ENCODE measurements at regions not wholly inside any gene's neighbourhood (a gene's known extent, or its start where the extent isn't known, plus 50 kb on each side); places are given as distances from the start of the nearest gene placed in this dataset.

GRCh38 chr1:219988387-219988786 lies 57.9 kb downstream of the EPRS1 start:
- Histone ChIP-seq H3K79me2 (ENCODE audit: insufficient read depth, low read depth, low read length) (no peaks in the 10 kb centered on the region), H3K4me3 (ENCODE audit: low read depth, low read length, poor library complexity, severe bottlenecking) (no peak overlapping the region), H4K20me1 (ENCODE audit: insufficient read depth, low read length) (no peaks in the 10 kb centered on the region), H3K9me2 (ENCODE audit: insufficient read depth, low read length) (no peaks in the 10 kb centered on the region), H3K4me1 (ENCODE audit: insufficient read depth, low read length, poor library complexity, severe bottlenecking) (no peaks in the 10 kb centered on the region), H3K9me3 (ENCODE audit: low read length) (no peaks in the 10 kb centered on the region), H2AFZ (ENCODE audit: low read length) (no peak overlapping the region), H3K36me3 (ENCODE audit: insufficient read depth, low read length) (peaks cover 93% of the 10 kb centered on the region), H3K4me2 (ENCODE audit: low read length) (no peak overlapping the region), H3K27ac (ENCODE audit: low read depth, low read length, poor library complexity, severe bottlenecking) (no peak overlapping the region)
- no peak for DNase-seq (ENCODE audit: low spot score)
- no peak for TF ChIP-seq CTCF (conservative IDR thresholded peaks at IDR 0.05; ENCODE audit: low read length)
- no peak for TF ChIP-seq EZH2phosphoT487 (IDR thresholded peaks at IDR 0.05; ENCODE audit: borderline replicate concordance, low read depth, low read length)
- BruUV-seq (replicated peaks), result no TSS peak
- POLR2A ChIA-PET, result interaction anchor here (0.7 to 1.6 kb wide), 3 partner anchors 10 to 25 kb away, joined by 4 read pairs; no protein-coding TSS in a partner anchor
- intact Hi-C loops (cut with micrococcal nuclease; ENCODE audit: unreplicated experiment), result no loop called here
- CTCF ChIA-PET (ENCODE audit: unreplicated experiment), result no interaction called here

- ChIA-PET CTCF (ENCODE audit: unreplicated experiment) (no interaction called here), POLR2A (interaction anchor here (0.5 kb wide), 1 partner anchor 100 kb away, joined by 3 read pairs; no protein-coding TSS in a partner anchor)
- no peaks in the 10 kb centered on the region for H3K9me2 ChIP-seq (ENCODE audit: insufficient read depth, low read length)
- intact Hi-C loops (cut with micrococcal nuclease; ENCODE audit: unreplicated experiment), result no loop called here
- no peaks in the 10 kb centered on the region for H3K9me3 ChIP-seq (ENCODE audit: low read length)
- H3K4me3 ChIP-seq (ENCODE audit: low read depth, low read length, poor library complexity, severe bottlenecking), result no peak overlapping the region
- H4K20me1 ChIP-seq (ENCODE audit: insufficient read depth, low read length), result no peaks in the 10 kb centered on the region
- no peak overlapping the region for H2AFZ ChIP-seq (ENCODE audit: low read length)
- no peak overlapping the region for H3K27ac ChIP-seq (ENCODE audit: low read depth, low read length, poor library complexity, severe bottlenecking)
- no TSS peak for BruUV-seq (replicated peaks)
- no peaks in the 10 kb centered on the region for H3K4me1 ChIP-seq (ENCODE audit: insufficient read depth, low read length, poor library complexity, severe bottlenecking)
- no peak for TF ChIP-seq EZH2phosphoT487 (IDR thresholded peaks at IDR 0.05; ENCODE audit: borderline replicate concordance, low read depth, low read length)
- no peak for TF ChIP-seq CTCF (conservative IDR thresholded peaks at IDR 0.05; ENCODE audit: low read length)
- H3K36me3 ChIP-seq (ENCODE audit: insufficient read depth, low read length), result peaks cover 98% of the 10 kb centered on the region
- DNase-seq (ENCODE audit: low spot score), result no peak
- H3K79me2 ChIP-seq (ENCODE audit: insufficient read depth, low read depth, low read length), result no peaks in the 10 kb centered on the region
- no peak overlapping the region for H3K4me2 ChIP-seq (ENCODE audit: low read length)
These were observed 59.0 kb upstream of the SLC30A10 start for GRCh38 chr1:219987325-219987724.

- no peak overlapping the region for H2AFZ ChIP-seq (ENCODE audit: low read length)
- H3K79me2 ChIP-seq (ENCODE audit: insufficient read depth, low read depth, low read length), result no peaks in the 10 kb centered on the region
- no peak overlapping the region for H3K4me3 ChIP-seq (ENCODE audit: low read depth, low read length, poor library complexity, severe bottlenecking)
- H3K36me3 ChIP-seq (ENCODE audit: insufficient read depth, low read length), result peaks cover 98% of the 10 kb centered on the region
- no peaks in the 10 kb centered on the region for H3K9me3 ChIP-seq (ENCODE audit: low read length)
- no TSS peak for BruUV-seq (replicated peaks)
- H3K4me1 ChIP-seq (ENCODE audit: insufficient read depth, low read length, poor library complexity, severe bottlenecking), result no peaks in the 10 kb centered on the region
- intact Hi-C loops (cut with micrococcal nuclease; ENCODE audit: unreplicated experiment), result no loop called here
- ChIA-PET POLR2A (interaction anchor here (0.6 kb wide), 1 partner anchor 20 kb away, joined by 4 read pairs; no protein-coding TSS in a partner anchor), CTCF (ENCODE audit: unreplicated experiment) (no interaction called here)
- no peak overlapping the region for H3K4me2 ChIP-seq (ENCODE audit: low read length)
- H4K20me1 ChIP-seq (ENCODE audit: insufficient read depth, low read length), result no peaks in the 10 kb centered on the region
- no peak for TF ChIP-seq CTCF (conservative IDR thresholded peaks at IDR 0.05; ENCODE audit: low read length)
- no peak for TF ChIP-seq EZH2phosphoT487 (IDR thresholded peaks at IDR 0.05; ENCODE audit: borderline replicate concordance, low read depth, low read length)
- no peak for DNase-seq (ENCODE audit: low spot score)
- H3K9me2 ChIP-seq (ENCODE audit: insufficient read depth, low read length), result no peaks in the 10 kb centered on the region
- H3K27ac ChIP-seq (ENCODE audit: low read depth, low read length, poor library complexity, severe bottlenecking), result no peak overlapping the region
These were observed 56.8 kb upstream of the SLC30A10 start for GRCh38 chr1:219985169-219985568.

All from OCI-LY7 (cell line).